ENCODE measurements at regions not wholly inside any gene's neighbourhood (a gene's known extent, or its start where the extent isn't known, plus 50 kb on each side); places are given as distances from the start of the nearest gene placed in this dataset.

- Histone ChIP-seq H3K4me3 (ENCODE audit: low read length) (no peak overlapping the region), H3F3A (ENCODE audit: low read length, unreplicated experiment) (no peaks in the 10 kb centered on the region), H3K9ac (ENCODE audit: low read length) (no peak overlapping the region), H3K27ac (ENCODE audit: low read length) (no peak overlapping the region), H2AFZ (ENCODE audit: low read length) (no peak overlapping the region), H4K20me1 (ENCODE audit: low read length) (no peaks in the 10 kb centered on the region), H3K4me1 (ENCODE audit: insufficient read depth, low read length) (peaks cover 9% of the 10 kb centered on the region), H3K9me3 (ENCODE audit: low read length) (no peaks in the 10 kb centered on the region), H3K9me2 (replicated peaks; ENCODE audit: low read length) (no peaks in the 10 kb centered on the region), H3K4me2 (ENCODE audit: low read length) (peak overlapping the region; percentile 16; the same call in 1 of the 2 replicates), H3K79me2 (ENCODE audit: low read length) (no peaks in the 10 kb centered on the region), H3K27me3 (ENCODE audit: low read length) (no peaks in the 10 kb centered on the region), H3K36me3 (ENCODE audit: low read depth, low read length) (no peaks in the 10 kb centered on the region)
- POLR2A ChIA-PET (ENCODE audit: unreplicated experiment), result no interaction called here
- intact Hi-C loops (cut with micrococcal nuclease), result loop anchor here (1.0 kb wide), 2 partner anchors 81 to 121 kb away; no protein-coding TSS in a partner anchor
- CTCF ChIA-PET, result no interaction called here
- DNase-seq, result peak; percentile 70
- no TSS peak for BruUV-seq (replicated peaks)
- peak; percentile 67 for ATAC-seq
- no peak for TF ChIP-seq EZH2 (IDR thresholded peaks at IDR 0.05; ENCODE audit: low read length, unreplicated experiment)
- no peak for TF ChIP-seq EZH2phosphoT487 (IDR thresholded peaks at IDR 0.05; ENCODE audit: borderline replicate concordance, low read length)
- TF ChIP-seq CTCF (conservative IDR thresholded peaks at IDR 0.05; ENCODE audit: low read depth, low read length), result no peak
These were observed 176.7 kb upstream of the PRDM9 start for GRCh38 chr5:23330726-23331125.

GRCh38 chr5:23319901-23320300 lies 187.5 kb upstream of the PRDM9 start:
- Histone ChIP-seq H3K9me2 (replicated peaks; ENCODE audit: low read length) (no peaks in the 10 kb centered on the region), H2AFZ (ENCODE audit: low read length) (no peak overlapping the region), H3F3A (ENCODE audit: low read length, unreplicated experiment) (no peaks in the 10 kb centered on the region), H3K36me3 (ENCODE audit: low read depth, low read length) (no peaks in the 10 kb centered on the region), H3K4me3 (ENCODE audit: low read length) (no peak overlapping the region), H3K4me2 (ENCODE audit: low read length) (no peak overlapping the region), H3K27ac (ENCODE audit: low read length) (no peak overlapping the region), H3K9ac (ENCODE audit: low read length) (no peak overlapping the region), H3K27me3 (ENCODE audit: low read length) (no peaks in the 10 kb centered on the region), H3K9me3 (ENCODE audit: low read length) (0 out of 2 replicates have a peak, but pooled peaks cover 7% of the 10 kb centered on the region), H3K4me1 (ENCODE audit: insufficient read depth, low read length) (peaks cover 19% of the 10 kb centered on the region), H4K20me1 (ENCODE audit: low read length) (no peaks in the 10 kb centered on the region), H3K79me2 (ENCODE audit: low read length) (no peaks in the 10 kb centered on the region)
- TF ChIP-seq EZH2phosphoT487 (IDR thresholded peaks at IDR 0.05; ENCODE audit: borderline replicate concordance, low read length), result no peak
- no peak for TF ChIP-seq EZH2 (IDR thresholded peaks at IDR 0.05; ENCODE audit: low read length, unreplicated experiment)
- no peak for TF ChIP-seq CTCF (conservative IDR thresholded peaks at IDR 0.05; ENCODE audit: low read depth, low read length)
- DNase-seq (no peak), ATAC-seq (no peak)
- ChIA-PET POLR2A (ENCODE audit: unreplicated experiment) (no interaction called here), CTCF (no interaction called here)
- no TSS peak for BruUV-seq (replicated peaks)
- intact Hi-C loops (cut with micrococcal nuclease), result no loop called here

- BruUV-seq (replicated peaks), result no TSS peak
- no peak overlapping the region for H3K4me3 ChIP-seq (ENCODE audit: low read length)
- intact Hi-C loops (cut with micrococcal nuclease), result no loop called here
- no peaks in the 10 kb centered on the region for H4K20me1 ChIP-seq (ENCODE audit: low read length)
- DNase-seq (peak; percentile 91), ATAC-seq (peak; percentile 19)
- no peak overlapping the region for H3K9ac ChIP-seq (ENCODE audit: low read length)
- H3K4me2 ChIP-seq (ENCODE audit: low read length), result peak overlapping the region; percentile 21; the same call in 1 of the 2 replicates
- 0 out of 2 replicates have a peak, but pooled peaks cover 7% of the 10 kb centered on the region for H3K9me3 ChIP-seq (ENCODE audit: low read length)
- H3K27me3 ChIP-seq (ENCODE audit: low read length), result no peaks in the 10 kb centered on the region
- TF ChIP-seq EZH2phosphoT487 (IDR thresholded peaks at IDR 0.05; ENCODE audit: borderline replicate concordance, low read length), result no peak
- no peak for TF ChIP-seq EZH2 (IDR thresholded peaks at IDR 0.05; ENCODE audit: low read length, unreplicated experiment)
- no peak for TF ChIP-seq CTCF (conservative IDR thresholded peaks at IDR 0.05; ENCODE audit: low read depth, low read length)
- H3F3A ChIP-seq (ENCODE audit: low read length, unreplicated experiment), result no peaks in the 10 kb centered on the region
- ChIA-PET POLR2A (ENCODE audit: unreplicated experiment) (no interaction called here), CTCF (no interaction called here)
- H3K27ac ChIP-seq (ENCODE audit: low read length), result peak overlapping the region; percentile 58
- no peaks in the 10 kb centered on the region for H3K79me2 ChIP-seq (ENCODE audit: low read length)
- peaks cover 26% of the 10 kb centered on the region for H3K4me1 ChIP-seq (ENCODE audit: insufficient read depth, low read length)
- H3K9me2 ChIP-seq (replicated peaks; ENCODE audit: low read length), result no peaks in the 10 kb centered on the region
- H2AFZ ChIP-seq (ENCODE audit: low read length), result peak overlapping the region; percentile 21; the same call in 1 of the 2 replicates
- H3K36me3 ChIP-seq (ENCODE audit: low read depth, low read length), result no peaks in the 10 kb centered on the region
These were observed 188.4 kb upstream of the PRDM9 start for GRCh38 chr5:23318960-23319359.

Measured in PC-3 (cell line).